ENCODE measurements at regions not wholly inside any gene's neighbourhood (a gene's known extent, or its start where the extent isn't known, plus 50 kb on each side); places are given as distances from the start of the nearest gene placed in this dataset.

DNA sequence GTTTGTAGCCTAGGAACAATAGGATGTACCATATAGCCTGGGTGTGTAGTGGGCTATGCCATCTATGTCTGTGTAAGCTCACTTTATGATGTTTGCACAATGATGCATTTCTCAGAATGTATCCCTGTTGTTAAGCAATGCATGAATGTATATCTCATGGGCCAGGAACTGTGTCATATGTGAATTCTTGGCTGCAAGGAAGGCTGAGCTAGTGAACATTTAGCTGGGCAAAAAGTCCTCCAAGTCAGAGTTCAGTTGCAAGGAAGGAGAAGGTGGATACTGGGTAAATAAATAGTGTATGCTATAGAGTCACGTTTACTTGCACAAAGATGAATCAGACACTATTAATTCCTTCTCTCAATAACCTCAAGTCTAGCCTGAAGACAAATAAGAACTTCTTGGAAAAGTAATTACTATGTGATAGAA is 136.1 kb downstream of the EHF start:
- no peak overlapping the region for H3K4me3 Mint-ChIP-seq
- H3K36me3 Mint-ChIP-seq (ENCODE audit: low read depth): no peaks in the 10 kb centered on the region
- Histone ChIP-seq H3K27me3 (ENCODE audit: control insufficient read depth in 1 of 2, insufficient read depth in 2 of 2, low read length in 2 of 2) (peaks cover 0 to 8% of the 10 kb centered on the region in 2 experiments), H3K4me3 (ENCODE audit: low read length) (no peak overlapping the region), H3K4me1 (ENCODE audit: insufficient read depth, low read length) (no peaks in the 10 kb centered on the region), H3K27ac (ENCODE audit: low read depth in 1 of 2, low read length in 2 of 2) (no peak overlapping the region), H3K9me3 (ENCODE audit: control insufficient read depth in 1 of 2, insufficient read depth in 1 of 2, low read length in 2 of 2) (no peaks in the 10 kb centered on the region), H3K36me3 (ENCODE audit: insufficient read depth, low read length) (no peaks in the 10 kb centered on the region)
- H3K4me1 Mint-ChIP-seq (ENCODE audit: low read depth): no peaks in the 10 kb centered on the region
- POLR2A ChIA-PET: no interaction called here
- intact Hi-C loops (cut with DNase I, micrococcal nuclease): no loop called here
- peaks cover 31% of the 10 kb centered on the region for H3K27me3 Mint-ChIP-seq
- CTCF ChIA-PET: no interaction called here
- no peak for DNase-seq
- TF ChIP-seq, protein P1, sequence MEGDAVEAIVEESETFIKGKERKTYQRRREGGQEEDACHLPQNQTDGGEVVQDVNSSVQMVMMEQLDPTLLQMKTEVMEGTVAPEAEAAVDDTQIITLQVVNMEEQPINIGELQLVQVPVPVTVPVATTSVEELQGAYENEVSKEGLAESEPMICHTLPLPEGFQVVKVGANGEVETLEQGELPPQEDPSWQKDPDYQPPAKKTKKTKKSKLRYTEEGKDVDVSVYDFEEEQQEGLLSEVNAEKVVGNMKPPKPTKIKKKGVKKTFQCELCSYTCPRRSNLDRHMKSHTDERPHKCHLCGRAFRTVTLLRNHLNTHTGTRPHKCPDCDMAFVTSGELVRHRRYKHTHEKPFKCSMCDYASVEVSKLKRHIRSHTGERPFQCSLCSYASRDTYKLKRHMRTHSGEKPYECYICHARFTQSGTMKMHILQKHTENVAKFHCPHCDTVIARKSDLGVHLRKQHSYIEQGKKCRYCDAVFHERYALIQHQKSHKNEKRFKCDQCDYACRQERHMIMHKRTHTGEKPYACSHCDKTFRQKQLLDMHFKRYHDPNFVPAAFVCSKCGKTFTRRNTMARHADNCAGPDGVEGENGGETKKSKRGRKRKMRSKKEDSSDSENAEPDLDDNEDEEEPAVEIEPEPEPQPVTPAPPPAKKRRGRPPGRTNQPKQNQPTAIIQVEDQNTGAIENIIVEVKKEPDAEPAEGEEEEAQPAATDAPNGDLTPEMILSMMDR (IDR thresholded peaks at IDR 0.05): no peak
- no peak for ATAC-seq (ENCODE audit: poor library complexity)
- H3K27ac Mint-ChIP-seq: no peak overlapping the region
- H3K9me3 Mint-ChIP-seq: no peaks in the 10 kb centered on the region

DNA sequence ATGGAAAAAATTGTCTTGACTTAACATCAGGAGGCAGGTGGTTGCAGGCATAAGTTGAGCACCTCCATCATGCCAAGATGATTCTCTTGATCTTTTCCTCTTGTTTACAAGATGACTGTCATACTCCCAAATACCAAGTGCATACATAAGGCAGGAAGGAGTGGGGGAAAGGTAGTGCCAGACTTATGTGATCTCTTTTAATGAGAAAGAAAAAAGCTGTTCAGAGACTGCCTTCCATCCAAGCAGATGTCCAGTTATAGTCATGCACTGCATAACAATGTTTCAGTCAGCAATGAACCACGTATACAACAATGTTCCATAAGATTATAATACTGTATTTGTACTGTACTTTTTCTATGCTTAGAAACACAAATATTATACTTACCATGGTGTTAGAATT is 135.7 kb downstream of the EHF start:
- Mint-ChIP-seq H3K4me3 (no peak overlapping the region), H3K27ac (no peak overlapping the region), H3K4me1 (ENCODE audit: low read depth) (no peaks in the 10 kb centered on the region), H3K27me3 (peaks cover 31% of the 10 kb centered on the region), H3K9me3 (no peaks in the 10 kb centered on the region), H3K36me3 (ENCODE audit: low read depth) (no peaks in the 10 kb centered on the region)
- no peak for ATAC-seq (ENCODE audit: poor library complexity)
- CTCF ChIA-PET: no interaction called here
- H3K27me3 ChIP-seq (ENCODE audit: control insufficient read depth in 1 of 2, insufficient read depth in 2 of 2, low read length in 2 of 2): peaks cover 0 to 8% of the 10 kb centered on the region in 2 experiments
- no peak overlapping the region for H3K27ac ChIP-seq (ENCODE audit: low read depth in 1 of 2, low read length in 2 of 2)
- DNase-seq: no peak
- H3K9me3 ChIP-seq (ENCODE audit: control insufficient read depth in 1 of 2, insufficient read depth in 1 of 2, low read length in 2 of 2): no peaks in the 10 kb centered on the region
- POLR2A ChIA-PET: no interaction called here
- H3K4me3 ChIP-seq (ENCODE audit: low read length): no peak overlapping the region
- no peaks in the 10 kb centered on the region for H3K4me1 ChIP-seq (ENCODE audit: insufficient read depth, low read length)
- H3K36me3 ChIP-seq (ENCODE audit: insufficient read depth, low read length): no peaks in the 10 kb centered on the region
- TF ChIP-seq, protein P1 (IDR thresholded peaks at IDR 0.05): no peak
- intact Hi-C loops (cut with DNase I, micrococcal nuclease): no loop called here

- ATAC-seq (ENCODE audit: poor library complexity) (no peak), DNase-seq (no peak)
- TF ChIP-seq, protein P1 (IDR thresholded peaks at IDR 0.05): no peak
- Histone ChIP-seq H3K27ac (ENCODE audit: low read depth in 1 of 2, low read length in 2 of 2) (no peak overlapping the region), H3K36me3 (ENCODE audit: insufficient read depth, low read length) (no peaks in the 10 kb centered on the region), H3K4me3 (ENCODE audit: low read length) (no peak overlapping the region), H3K4me1 (ENCODE audit: insufficient read depth, low read length) (no peaks in the 10 kb centered on the region), H3K9me3 (ENCODE audit: control insufficient read depth in 1 of 2, insufficient read depth in 1 of 2, low read length in 2 of 2) (no peaks in the 10 kb centered on the region), H3K27me3 (ENCODE audit: control insufficient read depth in 1 of 2, insufficient read depth in 2 of 2, low read length in 2 of 2) (peaks cover 0 to 8% of the 10 kb centered on the region in 2 experiments)
- Mint-ChIP-seq H3K4me3 (no peak overlapping the region), H3K4me1 (ENCODE audit: low read depth) (no peaks in the 10 kb centered on the region), H3K27ac (no peak overlapping the region), H3K27me3 (peaks cover 31% of the 10 kb centered on the region), H3K9me3 (no peaks in the 10 kb centered on the region), H3K36me3 (ENCODE audit: low read depth) (no peaks in the 10 kb centered on the region)
- intact Hi-C loops (cut with DNase I, micrococcal nuclease): no loop called here
- CTCF ChIA-PET: no interaction called here
- POLR2A ChIA-PET: no interaction called here
Measured at GRCh38 chr11:34755671-34756070, 134.8 kb downstream of the EHF start.

Measured in CD4-positive, alpha-beta T cell (primary cell).